ENCODE measurements at regions not wholly inside any gene's neighbourhood (a gene's known extent, or its start where the extent isn't known, plus 50 kb on each side); places are given as distances from the start of the nearest gene placed in this dataset.

DNA sequence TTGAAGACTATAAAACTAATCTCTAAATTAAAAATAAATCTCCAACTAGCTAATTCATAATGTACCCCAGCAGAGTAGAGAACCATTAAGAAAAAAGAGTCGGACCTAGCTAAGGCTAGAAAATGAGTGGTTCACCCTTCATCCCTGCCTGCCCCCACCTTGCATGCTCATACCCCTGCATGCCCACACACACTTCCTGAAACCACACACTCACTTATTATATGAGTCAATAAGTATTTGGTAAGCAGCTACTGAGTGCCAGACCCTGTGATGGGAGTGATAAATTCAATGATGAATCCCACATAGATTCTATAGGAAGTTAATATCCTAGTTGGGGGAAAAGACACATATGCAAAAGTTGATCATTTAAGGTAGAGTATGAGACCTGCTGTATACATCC, 152.9 kb upstream of the INHBA start:
- no peak for DNase-seq (ENCODE audit: extremely low read depth, low read depth)
- TF ChIP-seq, protein P1, sequence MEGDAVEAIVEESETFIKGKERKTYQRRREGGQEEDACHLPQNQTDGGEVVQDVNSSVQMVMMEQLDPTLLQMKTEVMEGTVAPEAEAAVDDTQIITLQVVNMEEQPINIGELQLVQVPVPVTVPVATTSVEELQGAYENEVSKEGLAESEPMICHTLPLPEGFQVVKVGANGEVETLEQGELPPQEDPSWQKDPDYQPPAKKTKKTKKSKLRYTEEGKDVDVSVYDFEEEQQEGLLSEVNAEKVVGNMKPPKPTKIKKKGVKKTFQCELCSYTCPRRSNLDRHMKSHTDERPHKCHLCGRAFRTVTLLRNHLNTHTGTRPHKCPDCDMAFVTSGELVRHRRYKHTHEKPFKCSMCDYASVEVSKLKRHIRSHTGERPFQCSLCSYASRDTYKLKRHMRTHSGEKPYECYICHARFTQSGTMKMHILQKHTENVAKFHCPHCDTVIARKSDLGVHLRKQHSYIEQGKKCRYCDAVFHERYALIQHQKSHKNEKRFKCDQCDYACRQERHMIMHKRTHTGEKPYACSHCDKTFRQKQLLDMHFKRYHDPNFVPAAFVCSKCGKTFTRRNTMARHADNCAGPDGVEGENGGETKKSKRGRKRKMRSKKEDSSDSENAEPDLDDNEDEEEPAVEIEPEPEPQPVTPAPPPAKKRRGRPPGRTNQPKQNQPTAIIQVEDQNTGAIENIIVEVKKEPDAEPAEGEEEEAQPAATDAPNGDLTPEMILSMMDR (IDR thresholded peaks at IDR 0.05; ENCODE audit: low read depth, low read length): no peak

DNA sequence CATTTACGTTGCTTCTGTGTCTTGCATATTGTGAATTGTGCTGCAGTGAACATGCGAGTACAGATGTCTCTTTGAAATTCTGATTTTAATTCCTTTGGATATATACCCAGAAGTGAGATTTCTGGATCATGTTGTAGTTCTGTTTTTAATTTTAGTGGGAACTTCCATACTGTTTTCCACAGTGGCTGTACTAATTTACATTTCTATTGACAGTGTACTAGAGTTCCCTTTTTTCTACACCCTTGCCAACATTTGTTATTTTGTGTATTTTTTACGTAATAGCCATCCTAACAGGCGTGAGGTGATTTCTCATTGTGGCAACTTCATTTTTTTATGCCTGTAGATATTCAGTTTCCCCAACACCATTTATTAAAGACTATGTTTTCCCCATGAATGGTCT, 144.7 kb upstream of the INHBA start:
- no peak for DNase-seq (ENCODE audit: extremely low read depth, low read depth)

DNA sequence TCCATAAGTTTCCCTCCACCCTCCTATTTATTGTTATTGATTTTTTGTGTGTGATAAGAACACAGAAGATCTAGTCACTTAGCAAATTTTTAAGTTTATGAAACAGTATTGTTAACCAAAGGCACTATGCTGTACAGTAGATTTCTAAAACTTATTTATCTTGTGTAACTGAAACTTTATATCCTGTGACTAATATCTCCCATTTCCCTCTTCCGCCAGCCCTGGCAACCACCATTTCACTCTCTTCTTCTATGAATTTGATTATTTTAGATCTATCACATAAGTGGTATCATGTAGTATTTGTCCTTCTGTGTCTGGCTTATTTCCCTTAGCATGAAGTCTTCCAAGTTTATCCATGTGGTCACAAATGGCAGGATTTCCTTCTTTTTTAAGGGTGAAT, 144.3 kb upstream of the INHBA start:
- TF ChIP-seq, protein P1 (IDR thresholded peaks at IDR 0.05; ENCODE audit: low read depth, low read length): no peak
- no peak for DNase-seq (ENCODE audit: extremely low read depth, low read depth)

More for the DNA sequence above, 144.7 kb upstream of the INHBA start:
- TF ChIP-seq, protein P1 (IDR thresholded peaks at IDR 0.05; ENCODE audit: low read depth, low read length): no peak

DNA sequence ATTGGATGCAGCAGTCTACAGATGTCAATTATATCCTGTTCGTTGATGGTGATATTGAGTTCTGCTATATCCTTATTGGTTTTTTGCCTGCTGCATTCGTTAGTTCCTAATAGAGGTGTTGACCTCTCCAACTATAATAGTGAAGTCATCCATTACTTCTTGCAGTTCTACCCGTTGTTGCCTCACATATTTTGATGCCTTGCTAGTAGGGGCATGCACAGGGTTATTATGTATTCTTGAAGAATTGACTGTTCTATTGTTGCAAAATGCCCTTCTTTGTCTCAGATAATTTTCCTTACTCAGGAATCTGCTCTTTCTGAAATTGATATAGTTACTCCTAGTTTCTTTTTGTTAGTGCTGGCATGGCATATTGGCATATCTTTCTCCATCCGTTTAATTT, 140.1 kb upstream of the INHBA start:
- TF ChIP-seq, protein P1 (IDR thresholded peaks at IDR 0.05; ENCODE audit: low read depth, low read length): no peak
- no peak for DNase-seq (ENCODE audit: extremely low read depth, low read depth)

DNA sequence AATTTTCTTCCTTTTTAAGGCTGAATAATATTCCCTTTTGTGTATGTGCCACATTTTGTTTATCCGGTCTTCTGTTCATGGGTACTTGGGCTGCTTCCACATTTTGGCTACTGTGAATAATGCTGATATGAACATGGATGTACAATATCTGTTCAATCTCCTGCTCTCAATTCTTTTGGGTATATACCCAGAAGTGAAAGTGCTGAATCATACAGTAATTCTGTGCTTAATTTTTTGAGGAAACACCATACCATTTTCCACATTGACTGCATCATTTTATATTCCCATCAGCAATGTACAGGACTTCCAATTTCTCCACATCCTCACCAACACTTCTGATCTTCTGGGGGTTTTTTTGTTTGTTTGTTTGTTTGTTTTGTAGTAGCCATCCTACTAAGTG, 135.0 kb upstream of the INHBA start:
- DNase-seq (ENCODE audit: extremely low read depth, low read depth): no peak
- TF ChIP-seq, protein P1 (IDR thresholded peaks at IDR 0.05; ENCODE audit: low read depth, low read length): no peak

DNA sequence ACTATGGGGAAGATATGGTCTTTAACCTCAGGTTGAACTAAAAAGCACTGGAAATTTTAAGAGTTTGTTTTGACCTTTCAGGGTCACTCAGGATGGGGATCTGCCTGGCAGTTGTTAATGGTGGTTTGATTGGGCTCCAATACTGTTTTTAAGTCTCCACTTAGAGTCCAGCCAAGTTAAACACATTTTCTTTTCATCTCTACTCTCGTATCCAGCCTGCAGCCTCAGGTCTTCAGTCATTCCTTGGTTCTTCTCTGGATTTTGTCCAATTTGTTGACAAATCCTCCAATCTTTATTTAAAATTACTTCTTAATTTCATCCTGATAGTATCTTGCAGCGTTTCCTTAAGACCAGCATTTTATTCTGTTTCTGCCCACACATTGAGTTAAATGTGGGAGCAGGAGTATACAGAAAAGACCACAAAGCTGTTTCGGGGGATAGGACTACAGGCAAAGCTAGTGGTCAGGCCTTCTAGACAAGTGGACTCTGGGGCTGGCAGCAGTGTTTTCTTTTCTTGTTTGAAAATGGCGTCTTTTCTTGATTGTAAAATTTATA, 133.2 kb upstream of the INHBA start:
- no peak for DNase-seq (ENCODE audit: extremely low read depth, low read depth)
- TF ChIP-seq, protein P1 (IDR thresholded peaks at IDR 0.05; ENCODE audit: low read depth, low read length): no peak

DNA sequence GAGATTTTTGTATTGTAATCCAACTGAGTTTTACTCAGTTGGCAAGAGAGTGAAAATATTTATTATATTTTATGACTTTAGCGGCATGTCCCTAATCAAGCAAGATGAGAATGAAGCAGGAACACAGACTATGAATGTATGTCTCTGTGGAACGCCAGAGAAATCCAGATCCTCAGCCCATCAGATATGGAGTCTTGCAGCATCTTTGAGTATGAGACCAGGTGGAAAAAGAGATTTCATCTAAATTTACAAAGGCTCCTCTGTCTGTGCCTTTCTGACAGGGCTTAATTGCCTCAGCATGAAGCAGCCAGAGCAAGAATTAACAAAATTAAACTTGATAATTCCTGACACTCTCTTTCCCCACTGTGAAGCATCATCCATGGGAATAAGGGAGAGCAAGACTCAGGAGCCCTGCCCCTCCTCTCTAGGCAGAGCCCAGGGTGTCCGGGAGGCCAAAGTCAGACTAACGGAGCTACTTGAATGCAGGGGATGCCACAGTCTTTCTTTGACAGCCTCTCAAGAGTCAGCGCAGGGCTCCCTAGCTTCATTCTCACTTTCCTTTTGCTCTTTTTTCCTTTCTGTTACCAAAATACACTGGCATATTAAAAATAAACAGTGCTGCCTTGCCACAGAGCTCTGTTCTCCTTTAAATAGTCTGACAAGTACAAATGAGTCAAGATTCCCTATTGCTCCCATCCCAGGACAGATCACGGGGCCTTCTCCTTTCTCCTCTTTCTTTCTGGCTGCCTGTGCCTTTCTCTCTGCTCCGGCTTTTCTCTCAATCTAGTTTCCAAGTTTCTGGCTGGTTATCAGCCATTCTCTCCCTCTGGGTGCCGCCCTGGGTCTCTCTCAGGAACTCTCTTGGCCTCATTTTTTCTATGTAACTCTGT, 132.2 kb upstream of the INHBA start:
- no peak for DNase-seq (ENCODE audit: extremely low read depth, low read depth)
- TF ChIP-seq, protein P1 (IDR thresholded peaks at IDR 0.05; ENCODE audit: low read depth, low read length): no peak
